ENCODE measurements at regions not wholly inside any gene's neighbourhood (a gene's known extent, or its start where the extent isn't known, plus 50 kb on each side); places are given as distances from the start of the nearest gene placed in this dataset.
"Not testable (repeated sequence)": the region's sequence is repeated elsewhere in the genome, so short reads cannot be mapped to it uniquely, and the experiment has no call there.

GRCh38 chr3:177464392-177465256 is 267.3 kb upstream of the TBL1XR1 start:
- no peak for DNase-seq

GRCh38 chr3:177465257-177465642 is 268.0 kb upstream of the TBL1XR1 start:
- no peak for DNase-seq

- DNase-seq: peak; percentile 42
Measured at GRCh38 chr3:177466074-177466473, 268.8 kb upstream of the TBL1XR1 start.

- not testable (repeated sequence) for DNase-seq
Measured at GRCh38 chr3:177466622-177467021, 269.3 kb upstream of the TBL1XR1 start.

GRCh38 chr3:177467247-177467985 is 270.1 kb upstream of the TBL1XR1 start:
- DNase-seq: no peak

GRCh38 chr3:177468331-177468730 is 271.0 kb upstream of the TBL1XR1 start:
- peak; percentile 53 for DNase-seq

GRCh38 chr3:177468816-177469215 is 271.5 kb upstream of the TBL1XR1 start:
- DNase-seq: peak; percentile 33

GRCh38 chr3:177469216-177469615 is 271.9 kb upstream of the TBL1XR1 start:
- DNase-seq: no peak

- no peak for DNase-seq
Measured at GRCh38 chr3:177470197-177470941, 273.1 kb upstream of the TBL1XR1 start.

- DNase-seq: no peak
Measured at GRCh38 chr3:177471733-177472480, 274.6 kb upstream of the TBL1XR1 start.

GRCh38 chr3:177473184-177473583 is 275.9 kb upstream of the TBL1XR1 start:
- DNase-seq: no peak

GRCh38 chr3:177473903-177474302 is 276.6 kb upstream of the TBL1XR1 start:
- no peak for DNase-seq

GRCh38 chr3:177474652-177475355 is 277.5 kb upstream of the TBL1XR1 start:
- no peak for DNase-seq

GRCh38 chr3:177475356-177475665 is 278.0 kb upstream of the TBL1XR1 start:
- DNase-seq: no peak

- no peak for DNase-seq
Measured at GRCh38 chr3:177476495-177476894, 279.2 kb upstream of the TBL1XR1 start.

GRCh38 chr3:177476921-177477435 is 279.7 kb upstream of the TBL1XR1 start:
- DNase-seq: no peak

- DNase-seq: peak; percentile 99
Measured at GRCh38 chr3:177478170-177478867, 281.0 kb upstream of the TBL1XR1 start.

- DNase-seq: no peak
Measured at GRCh38 chr3:177479630-177480029, 282.3 kb upstream of the TBL1XR1 start.

- no peak for DNase-seq
Measured at GRCh38 chr3:177481329-177481728, 284.0 kb upstream of the TBL1XR1 start.

- no peak for DNase-seq
Measured at GRCh38 chr3:177482048-177482691, 284.9 kb upstream of the TBL1XR1 start.

Data from HCEC 1CT (cell line).